Fibroblast of upper back skin (primary cell): ENCODE measurements at regions not wholly inside any gene's neighbourhood (a gene's known extent, or its start where the extent isn't known, plus 50 kb on each side); places are given as distances from the start of the nearest gene placed in this dataset.

Source experiments
- DNase-seq: peaks from one replicate; pipeline ENCODE4 v3.0.0-alpha.2; 2013

GRCh38 chr20:37596890-37597536 is 69.3 kb upstream of the BLCAP start:
- DNase-seq: no peak

DNA sequence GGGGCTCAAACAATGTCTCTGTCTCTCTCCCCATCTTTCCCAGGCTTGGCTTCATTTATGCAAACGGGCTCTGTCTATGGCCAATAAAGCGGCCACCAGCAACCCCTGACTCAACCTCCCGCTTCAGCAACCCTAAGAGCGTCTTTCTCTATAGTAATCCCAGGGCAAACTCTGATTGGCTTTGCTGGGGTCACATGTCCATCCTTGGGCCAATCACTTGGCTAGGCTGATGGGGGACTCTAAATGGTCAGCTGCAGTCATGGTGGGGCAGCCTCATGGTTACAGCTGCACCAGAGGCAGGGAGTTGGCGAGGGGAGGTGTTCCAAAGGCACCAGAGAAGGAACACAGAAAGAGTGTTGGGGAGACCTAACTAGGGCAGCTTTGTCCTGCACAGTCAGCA is 68.5 kb upstream of the BLCAP start:
- DNase-seq: no peak

DNA sequence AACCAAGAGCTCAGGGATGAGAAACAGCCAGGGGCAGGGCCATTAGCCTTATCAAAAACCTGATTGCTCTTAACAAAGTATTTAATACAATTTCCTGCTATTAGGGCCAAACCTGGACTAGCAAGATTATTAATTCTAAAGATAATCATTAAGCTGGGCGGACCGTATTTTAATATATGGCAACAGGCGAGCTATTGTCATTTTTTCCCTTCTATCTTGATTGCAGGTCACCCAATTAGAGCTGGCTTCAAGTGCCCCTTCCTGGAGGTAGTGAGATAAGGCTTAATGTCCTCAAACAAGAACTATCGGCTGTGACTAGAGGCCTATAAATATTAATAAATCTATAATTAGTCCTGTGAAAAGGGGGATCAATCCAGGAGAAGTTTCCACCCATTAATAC is 66.0 kb upstream of the BLCAP start:
- no peak for DNase-seq

DNA sequence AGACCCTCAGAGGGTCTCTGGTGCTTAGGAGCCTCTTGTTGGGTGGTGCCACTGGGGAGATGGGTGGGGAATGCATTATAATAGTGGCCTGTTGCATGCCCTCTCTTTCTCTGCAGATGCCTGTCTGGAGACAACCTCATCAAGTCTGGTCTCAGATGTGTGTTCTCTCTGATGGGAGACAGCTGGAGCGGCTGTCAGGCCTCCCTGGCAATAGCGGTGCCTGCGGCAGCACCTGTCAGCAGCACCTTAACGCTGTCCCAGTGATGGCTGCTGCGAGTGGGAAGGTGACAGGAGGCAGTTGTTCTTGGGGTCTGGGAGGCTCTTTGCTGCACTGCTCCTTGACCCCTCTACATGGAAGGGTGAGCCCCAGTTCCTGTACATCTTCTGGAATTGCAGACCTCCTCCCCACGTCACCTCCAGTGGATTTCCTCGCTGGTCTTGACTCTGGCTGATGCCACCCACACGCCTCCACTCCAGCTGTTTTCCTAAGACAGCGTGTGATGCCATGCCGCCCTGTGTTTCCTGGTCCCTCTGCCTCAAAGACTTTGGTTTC is 63.3 kb upstream of the BLCAP start:
- DNase-seq: no peak

DNA sequence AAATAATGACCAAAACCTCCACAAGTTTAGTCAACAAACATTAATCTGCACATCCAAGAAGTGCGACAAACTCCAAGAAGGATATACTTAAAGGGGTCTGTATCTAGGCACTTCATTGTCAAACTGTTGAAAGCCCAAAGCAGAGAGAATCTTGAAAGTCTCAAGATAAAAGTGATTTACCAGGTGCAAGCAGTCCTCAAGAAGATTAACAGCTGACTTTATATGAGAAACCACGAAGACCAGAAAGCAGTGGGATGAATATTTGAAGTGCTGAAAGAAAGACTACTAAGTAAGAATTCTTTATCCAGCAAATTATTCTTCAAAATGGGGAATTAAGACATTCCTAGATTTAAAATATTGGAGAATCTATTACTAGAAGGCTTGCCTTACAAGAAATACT is 58.4 kb upstream of the BLCAP start:
- no peak for DNase-seq

DNA sequence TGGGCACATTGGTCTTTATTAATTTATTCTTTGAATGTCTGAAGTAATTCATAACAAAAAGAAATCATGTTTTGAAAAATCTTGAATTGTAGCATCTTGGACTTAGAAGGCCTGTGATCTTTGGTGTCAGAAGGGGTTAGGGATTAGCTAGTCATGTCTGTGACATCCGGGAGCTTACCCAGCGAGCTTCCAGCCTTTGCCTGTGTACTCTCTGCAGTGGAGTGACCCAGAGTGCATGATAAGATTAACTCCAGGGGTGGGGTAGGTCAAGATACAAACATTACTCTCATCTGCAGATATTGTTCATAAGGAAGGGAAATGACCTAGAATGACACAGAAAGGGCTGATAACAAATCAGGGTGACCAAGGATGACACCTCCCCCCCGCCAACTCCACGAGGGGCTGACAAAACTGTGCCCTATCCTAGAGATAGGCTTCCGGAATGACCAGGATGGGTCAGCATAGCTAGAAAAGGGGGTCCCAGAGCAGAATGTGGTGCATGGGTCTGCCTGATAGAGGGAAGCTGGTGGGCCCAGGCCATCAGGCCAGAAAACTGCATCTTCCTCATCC is 56.6 kb upstream of the BLCAP start:
- DNase-seq: no peak

GRCh38 chr20:37581246-37581645 is 53.6 kb upstream of the BLCAP start:
- no peak for DNase-seq

DNA sequence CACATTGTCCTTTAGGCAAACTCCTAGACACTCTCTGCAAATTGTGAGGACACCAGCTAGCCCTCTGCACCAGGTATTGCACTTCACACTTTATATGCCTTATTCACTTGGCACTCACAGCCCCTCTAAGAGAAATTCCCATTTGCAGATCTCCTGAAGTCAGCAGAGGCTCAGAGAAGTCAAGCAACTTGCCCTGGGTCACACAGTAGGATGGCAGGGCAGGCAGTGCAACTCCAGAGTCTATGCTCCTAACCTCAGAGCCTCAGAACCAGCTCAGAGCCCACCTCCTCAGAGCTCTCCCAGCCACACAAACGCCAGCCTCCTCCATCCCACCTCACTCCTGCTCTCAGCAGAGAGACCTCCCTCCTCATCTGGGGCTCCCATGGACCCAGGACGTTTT is 52.4 kb upstream of the BLCAP start:
- DNase-seq: no peak

DNA sequence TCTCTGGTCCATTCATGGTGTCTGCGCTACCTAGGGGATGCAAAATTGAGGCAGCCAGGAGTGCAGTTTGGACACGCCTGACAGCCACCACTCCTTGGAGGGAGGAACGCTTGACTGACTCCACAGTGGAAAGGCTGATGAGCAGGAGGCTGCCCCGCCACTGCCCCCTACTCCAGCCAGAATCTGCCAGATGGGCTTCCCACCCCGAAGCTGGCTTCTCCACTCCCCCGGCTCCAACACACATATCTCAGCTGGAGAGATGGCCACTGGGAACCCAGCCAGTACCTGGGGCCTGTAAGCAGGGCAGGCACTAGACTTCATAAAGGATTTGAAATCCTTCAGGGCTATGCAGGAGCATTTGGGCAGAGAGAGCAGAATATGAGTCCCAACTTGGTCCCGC is 51.4 kb upstream of the BLCAP start:
- no peak for DNase-seq

- DNase-seq: no peak
Observed at GRCh38 chr20:37577981-37578380, 50.3 kb upstream of the BLCAP start.
